Stimulated activated CD4-positive, alpha-beta T cell treated with anti-CD3 and anti-CD28 coated beads, Interleukin-2, amount 100 ng/mL, for 48 hours (primary cell): ENCODE measurements at regions not wholly inside any gene's neighbourhood (a gene's known extent, or its start where the extent isn't known, plus 50 kb on each side); places are given as distances from the start of the nearest gene placed in this dataset.
"Not testable (repeated sequence)": the region's sequence is repeated elsewhere in the genome, so short reads cannot be mapped to it uniquely, and the experiment has no call there.

Experiments used
- DNase-seq, 2 donors: peaks; one replicate each; pipeline ENCODE4 v3.0.0-alpha.2; 2020

DNA sequence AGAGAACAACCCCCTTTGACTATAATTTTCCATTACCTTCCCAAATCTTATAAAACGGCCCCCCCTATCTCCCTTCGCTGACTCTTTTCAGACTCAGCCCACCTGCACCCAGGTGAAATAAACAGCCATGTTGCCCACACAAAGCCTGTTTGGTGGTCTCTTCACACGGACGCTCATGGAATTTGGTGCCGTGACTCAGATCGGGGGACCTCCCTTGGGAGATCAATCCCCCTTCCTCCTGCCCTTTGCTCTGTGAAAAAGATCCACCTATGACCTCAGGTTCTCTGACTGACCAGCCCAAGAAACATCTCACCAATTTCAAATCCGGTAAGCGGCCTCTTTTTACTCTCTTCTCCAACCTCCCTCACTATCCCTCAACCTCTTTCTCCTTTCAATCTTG is 146.8 kb upstream of the TRIB2 start:
- DNase-seq, result not testable (repeated sequence)

DNA sequence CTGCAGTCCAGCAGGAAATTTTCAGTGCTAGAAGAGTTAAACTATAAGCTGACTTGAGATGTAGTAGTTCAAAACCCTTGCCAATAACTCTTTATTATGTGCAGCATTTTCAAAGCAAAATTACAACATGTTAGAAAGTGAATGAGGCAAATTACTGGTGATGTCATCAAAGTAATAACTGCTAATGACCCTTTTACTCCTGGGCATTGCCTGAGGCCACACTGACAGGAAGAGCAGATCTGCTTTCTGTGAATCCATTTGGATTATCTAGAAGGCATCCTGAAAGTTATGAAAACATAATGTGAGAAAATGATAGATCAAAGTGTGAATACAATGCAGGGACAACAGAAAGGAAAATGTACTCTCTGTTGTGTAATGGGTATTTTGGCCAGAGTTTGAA is 139.6 kb upstream of the TRIB2 start:
- no peak for DNase-seq

DNA sequence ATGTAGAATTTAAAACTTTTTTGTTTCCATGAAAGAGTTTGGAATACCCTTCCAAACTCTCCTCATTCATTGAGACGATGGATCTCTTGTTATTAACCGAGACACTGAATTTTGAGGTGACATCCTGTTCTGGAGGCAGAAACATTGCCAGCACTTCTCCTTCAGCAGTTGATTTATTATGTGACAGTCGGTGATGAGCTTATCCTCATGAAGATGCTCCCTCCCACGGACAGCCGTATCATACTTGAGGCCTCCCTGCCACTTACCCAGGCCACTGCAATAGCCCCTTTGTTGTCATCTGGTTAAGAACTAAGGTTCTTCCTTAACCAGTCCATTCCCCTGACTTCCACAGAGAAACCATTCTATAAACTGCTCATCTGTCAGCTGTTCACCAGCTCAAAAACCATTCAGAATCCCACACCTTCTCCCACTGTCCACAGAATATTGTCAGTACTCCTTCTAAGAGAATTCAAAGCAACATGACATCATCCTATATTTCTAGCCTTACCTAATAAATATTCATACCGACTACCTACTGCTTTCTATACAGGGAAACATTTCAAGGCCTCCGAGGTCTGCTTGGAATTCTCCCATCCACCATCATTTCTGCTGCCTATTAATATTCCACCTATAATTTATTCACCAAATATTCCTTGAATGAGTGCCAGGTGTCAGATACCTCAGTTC is 139.0 kb upstream of the TRIB2 start:
- DNase-seq, result no peak

DNA sequence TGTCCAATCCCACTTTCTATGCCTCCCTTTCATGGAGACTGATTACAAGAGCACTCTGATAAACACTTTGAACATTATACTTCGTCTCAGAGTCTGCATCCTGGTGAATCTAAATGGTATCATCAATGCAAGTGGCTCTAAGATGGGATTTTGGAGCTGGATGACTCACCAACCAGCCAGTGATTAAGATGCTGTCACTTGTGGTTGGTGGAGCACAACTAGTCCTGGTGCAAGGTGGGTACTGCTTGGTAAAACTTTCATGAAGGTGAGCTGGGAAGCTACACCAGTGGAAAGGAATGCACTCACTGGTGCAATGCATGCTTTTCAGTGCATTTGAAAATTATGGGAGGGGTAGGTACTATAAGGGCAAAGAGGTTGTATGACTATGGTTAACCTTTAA is 137.7 kb upstream of the TRIB2 start:
- DNase-seq, result no peak

DNA sequence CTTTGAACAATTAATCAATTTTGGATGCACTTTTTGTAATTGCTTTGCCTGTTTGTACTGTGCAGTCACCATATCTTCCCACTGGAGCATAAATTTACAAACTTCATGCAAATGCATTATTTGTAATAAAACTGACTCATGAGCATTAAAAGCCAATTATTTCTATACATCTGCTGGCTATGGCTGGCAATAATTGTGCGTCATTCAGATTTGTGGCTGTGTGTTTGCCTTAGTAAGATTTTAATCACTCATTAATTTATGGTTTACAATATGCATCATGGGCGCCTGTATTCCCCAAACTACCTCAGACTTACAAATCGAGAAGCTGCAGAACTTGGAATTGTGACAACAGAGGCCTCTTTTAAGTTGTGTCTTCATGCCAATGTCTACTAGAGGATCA is 132.4 kb upstream of the TRIB2 start:
- DNase-seq, result no peak

DNA sequence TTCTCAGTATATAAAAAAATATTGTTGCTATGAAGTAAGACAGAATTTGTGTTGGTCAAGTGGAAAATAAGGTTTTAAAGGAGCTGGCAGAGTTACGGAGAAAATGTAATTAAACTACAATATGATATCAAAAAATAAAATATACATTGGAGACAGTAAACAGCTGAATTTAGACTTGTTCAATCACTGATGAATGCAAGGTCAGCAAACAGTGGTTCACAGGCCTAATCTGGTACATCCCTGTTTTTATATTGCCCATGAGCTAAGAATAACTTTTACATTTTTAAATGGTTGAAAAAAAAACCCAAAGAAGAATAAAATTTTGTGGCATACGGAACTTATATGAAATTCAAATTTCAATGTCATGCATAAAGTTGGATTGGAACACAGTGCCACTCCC is 131.0 kb upstream of the TRIB2 start:
- no peak for DNase-seq

DNA sequence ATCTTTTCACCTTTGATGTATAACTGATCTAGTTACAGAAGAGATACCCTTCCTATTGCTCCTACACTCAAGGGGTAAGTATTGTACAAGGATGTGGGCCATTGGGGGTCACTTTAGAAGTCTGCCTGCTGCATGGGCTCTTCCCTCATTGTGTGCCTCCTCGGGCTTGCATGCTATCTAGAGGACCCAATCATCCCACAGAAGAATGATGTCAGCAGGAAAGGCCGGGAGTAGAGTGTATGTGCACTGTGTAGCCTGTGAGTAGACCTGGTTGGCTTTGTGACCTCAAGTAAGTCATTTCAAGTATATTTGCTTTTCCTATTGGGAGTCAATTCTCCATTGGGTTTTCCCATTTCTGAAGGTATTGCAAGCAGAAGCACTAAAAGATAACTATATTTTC is 129.5 kb upstream of the TRIB2 start:
- no peak for DNase-seq

DNA sequence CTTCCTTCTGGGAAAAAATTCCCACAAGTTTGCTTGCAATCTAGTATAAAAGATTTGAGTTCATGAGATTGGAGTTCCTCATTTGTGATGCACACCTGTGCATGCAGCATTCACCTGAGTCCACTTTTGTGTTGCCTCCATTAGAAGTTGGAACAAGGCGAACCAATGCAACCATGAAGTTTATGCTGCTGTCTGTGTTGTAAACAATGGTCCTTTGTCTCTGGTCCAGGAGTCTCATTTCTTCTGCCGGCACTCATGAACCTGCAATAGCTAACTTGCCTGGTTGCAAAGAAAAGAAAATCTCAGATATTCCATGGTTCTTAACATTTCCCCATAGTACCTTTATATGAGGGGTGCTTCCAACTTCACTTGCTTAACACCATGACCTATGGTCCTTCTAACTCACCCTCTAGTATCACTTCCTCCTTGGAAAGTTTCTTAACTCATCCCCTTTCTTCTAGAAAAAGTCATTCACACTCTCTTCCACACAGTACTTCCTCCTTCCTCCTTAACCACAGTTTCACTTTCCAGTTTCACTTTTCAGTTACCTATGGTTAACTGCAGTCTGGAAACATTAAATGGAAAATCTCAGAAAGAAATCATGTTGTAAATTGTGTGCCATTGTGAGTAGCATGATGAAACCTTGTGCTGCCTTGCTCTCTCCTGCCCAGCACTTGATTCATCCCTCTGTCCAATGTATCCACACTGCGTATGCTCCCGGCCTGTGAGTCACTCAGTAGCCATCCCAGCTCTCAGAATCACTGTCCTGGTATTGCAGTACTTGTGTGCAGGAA is 128.8 kb upstream of the TRIB2 start:
- DNase-seq, result no peak

DNA sequence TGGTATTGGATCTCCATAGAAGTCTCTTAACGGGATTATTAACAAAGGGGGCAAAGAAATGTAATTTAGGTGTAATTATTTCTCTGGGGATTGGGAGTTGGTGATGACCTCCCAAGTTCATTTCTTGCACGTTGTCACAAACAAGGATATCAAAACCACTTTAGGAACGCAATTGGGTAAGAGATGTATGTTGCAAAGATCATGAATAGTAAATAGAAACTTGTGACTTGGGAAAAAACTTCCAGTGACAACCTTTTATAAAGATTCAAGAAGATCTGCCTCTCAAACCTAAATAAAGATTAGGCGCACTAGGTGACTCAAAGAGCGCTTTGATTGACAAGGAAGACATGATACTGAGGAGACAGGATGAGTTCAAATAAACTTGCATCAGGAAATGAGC is 127.8 kb upstream of the TRIB2 start:
- no peak for DNase-seq

DNA sequence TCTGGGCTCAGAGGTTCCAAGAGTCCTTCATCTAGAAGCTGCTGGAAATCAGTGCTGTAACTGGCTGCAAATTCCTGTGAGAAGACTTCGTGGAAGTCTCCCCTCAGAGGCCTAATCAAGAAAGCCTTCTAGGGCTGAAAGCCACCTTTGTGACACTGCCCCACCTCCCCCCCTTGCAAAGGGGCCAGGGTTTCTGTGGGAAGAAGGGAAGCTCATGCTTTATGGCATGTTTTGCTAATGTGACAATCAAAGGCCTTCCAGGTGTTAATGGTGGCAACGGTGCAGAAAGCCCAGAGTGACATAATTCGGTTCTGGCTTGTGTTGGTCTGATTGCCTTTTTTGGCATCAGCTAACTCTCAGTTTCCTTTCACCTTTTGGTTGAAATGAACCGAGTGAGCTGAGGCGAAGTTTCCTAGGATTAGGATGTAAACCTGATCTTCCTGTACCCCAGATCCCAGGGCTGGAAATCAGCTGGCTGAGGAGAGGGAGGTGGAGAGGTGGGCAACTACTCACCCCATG is 126.9 kb upstream of the TRIB2 start:
- no peak for DNase-seq

DNA sequence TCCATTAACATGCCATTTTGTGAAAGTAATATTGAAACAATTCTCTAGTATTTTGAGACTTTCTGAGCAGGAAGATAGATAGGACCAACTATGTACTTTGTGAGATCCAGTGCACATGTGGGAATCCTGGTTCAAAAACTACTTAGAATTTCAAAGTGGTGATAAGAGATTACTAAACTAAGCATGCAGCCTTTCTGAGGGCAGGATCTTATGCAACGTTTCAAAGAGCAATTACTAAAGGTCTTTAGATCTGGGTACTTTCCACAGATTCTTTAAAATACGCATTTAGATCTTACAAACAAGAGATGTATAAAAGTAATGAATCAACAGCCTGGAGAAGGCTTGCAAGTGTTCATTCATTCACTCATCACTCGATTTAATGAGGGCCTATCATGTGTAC is 124.4 kb upstream of the TRIB2 start:
- no peak for DNase-seq

DNA sequence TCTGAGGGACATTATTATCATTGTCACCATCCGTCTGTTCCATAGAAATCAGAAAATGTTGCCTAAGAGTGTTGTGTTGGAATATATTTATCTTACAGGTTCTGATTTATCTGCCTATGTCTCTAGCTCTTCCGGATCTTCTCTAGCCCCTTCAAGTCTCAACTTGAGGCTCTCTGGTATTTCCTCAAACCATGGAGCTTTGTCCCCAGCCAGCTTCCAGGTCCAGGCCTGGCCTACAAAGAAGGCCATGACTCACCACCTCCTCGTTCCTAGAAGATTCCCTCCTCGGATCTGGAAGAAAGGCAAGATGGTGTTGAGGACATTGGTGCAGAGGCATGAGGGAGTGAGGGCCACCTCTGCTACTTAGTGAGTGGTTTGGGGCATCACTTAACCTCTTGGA is 122.1 kb upstream of the TRIB2 start:
- DNase-seq, result no peak

DNA sequence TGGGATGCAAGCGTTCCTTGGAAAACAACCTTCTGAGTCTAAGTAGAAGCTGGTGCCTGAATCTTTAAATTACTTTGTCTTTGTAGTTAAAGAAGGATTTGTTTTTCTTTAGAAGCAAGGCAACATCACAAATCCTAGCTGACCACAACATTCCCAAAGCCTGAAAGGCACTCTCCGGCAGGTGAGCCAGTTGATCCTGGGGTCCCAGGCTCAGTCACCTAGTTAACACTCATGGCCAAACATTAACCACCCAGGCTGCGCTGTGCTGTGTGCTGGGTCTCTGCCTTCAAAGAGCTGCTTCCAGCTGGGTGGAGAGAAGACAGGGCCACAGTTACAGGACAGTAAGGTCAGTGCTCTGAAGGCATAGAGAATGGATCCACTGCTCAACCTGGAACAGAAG is 120.0 kb upstream of the TRIB2 start:
- no peak for DNase-seq

DNA sequence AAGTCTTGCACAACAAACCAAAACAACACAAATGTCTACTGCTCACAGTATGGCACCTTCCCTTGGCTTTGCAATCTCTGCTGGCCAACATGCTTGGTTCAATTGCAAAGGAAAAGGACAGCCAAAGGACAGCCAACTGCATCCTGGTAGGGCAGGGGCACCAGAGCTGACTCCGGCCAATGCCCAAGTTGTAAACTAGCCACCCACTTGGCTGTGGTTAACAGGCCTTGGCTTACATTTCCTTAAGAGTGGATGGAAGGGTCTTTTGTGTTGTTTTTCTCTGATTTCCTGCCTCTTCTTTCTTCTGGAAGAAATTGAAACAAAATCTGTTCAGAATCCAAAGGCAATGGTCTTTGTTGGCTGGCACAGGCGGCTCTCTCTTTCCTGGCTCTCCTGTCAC is 119.1 kb upstream of the TRIB2 start:
- no peak for DNase-seq

DNA sequence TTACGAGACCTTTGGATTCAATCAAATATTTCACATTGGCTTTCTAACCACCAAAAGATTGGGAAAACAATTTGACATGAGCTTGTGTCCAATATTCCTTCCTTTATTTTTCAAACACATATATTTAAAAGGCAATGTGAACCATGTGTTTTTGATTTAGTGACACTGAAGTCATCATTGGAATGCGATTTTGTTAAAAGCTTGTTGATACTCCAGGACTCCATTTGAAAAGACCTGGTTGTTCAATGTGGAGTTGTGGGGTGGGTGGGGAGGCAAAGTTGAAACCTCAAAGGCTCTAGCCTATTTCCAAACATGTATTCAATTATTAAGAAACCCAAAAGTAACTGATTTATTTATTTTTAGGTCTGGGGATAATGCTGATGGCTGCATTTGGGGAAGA is 114.1 kb upstream of the TRIB2 start:
- DNase-seq, result no peak

DNA sequence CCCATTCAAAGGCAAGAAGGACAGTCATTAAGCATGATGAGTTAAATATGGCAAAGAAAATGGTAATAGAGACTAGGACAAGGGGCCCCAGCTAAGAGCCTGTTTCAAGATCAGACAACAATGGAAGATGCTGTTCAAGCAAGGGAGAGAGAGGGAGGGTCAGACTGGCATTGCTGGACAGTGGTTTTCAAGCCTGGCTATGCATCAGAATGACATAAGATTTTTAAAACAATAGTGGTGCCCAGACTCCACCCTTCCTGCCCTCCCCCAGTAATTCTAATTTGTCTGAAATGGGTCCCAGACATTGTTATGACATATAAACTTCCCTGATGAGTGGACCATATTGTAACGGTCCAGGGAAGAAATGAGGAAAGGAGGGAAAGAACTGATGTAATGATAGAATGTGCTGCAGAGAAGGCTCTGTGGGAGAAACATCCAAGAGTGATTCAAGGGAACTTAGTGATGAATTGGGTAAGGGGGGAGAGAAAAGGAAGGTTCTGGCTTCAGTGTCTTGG is 112.9 kb upstream of the TRIB2 start:
- DNase-seq, result no peak

DNA sequence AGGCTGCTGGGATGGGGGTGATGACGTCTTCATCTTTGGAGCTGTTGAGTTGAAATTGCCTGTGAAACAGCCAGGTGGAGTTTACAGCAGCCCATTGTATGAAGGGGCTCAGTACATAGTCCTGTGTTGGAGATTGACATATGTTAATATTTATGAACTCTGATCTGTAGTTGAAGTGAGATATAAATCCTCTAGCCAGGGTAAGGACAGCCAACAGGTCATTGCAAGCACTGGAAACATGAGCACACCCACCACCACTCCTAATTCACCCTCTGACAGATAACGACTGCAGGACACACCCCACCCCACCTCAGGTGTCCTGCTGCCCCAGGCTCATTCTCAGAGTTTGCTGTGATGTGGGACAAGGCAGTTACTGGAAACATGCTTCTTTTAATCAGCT is 112.4 kb upstream of the TRIB2 start:
- no peak for DNase-seq

DNA sequence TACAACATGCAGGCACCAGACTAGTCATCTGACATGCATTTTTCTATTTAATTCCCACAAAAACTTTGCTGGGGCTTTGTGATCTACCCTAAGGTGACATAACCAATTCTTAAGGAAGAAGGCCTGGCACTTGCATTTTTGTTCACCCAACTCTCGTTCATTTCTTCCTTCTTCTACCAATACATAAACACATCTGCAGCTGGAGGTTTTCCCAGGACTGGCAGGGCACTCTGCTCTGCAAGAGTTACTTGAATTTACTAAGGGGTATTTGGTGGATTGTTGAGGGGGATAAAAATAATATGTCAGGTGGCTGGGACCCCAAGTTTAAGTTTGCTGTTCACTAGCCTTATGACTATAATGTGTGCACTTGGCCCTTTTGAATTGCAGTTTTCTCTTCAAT is 111.4 kb upstream of the TRIB2 start:
- DNase-seq, result no peak

DNA sequence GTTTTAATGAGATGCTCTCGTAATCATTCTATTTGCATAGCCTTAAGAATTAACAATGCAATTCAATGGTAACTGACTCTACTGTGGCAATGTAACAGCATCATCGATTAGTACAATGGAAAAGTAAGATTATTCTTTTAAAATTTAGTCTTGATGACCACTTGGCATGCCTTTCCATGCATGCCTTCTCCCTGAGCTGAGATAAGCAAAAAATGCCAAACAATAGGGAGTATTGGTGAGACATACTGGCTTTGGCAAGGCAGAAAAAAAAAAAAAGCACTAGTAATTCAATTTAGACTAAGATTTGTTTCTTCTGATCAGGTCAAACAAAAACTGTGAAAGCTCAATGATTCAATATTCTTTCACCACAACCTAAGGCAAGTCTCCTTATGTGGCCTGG is 110.8 kb upstream of the TRIB2 start:
- DNase-seq, result no peak

DNA sequence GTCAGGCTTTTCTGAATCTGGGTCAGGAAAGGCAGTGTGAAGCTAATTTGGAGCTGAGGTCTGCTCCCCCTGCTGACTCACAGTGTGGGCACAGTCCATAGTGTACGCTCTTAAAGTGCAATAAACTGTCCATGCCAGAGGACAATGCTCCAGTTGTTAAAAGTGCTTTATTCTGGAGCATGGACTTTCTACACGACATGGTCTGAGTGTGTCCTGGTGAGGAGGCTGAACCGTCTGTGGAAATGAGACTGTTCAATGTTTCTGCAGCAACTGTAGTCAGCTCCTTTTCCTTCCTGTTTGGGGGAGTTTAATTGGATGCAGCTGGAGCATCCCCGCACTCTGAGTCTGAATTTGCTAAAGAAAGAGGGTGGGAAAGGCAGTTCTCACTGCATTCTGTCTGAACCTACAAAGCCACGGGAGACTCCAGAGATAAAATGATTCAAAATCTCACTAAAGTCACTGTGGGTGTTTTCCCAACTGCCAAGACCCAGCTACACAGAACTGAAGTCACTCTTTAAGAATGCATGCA is 110.2 kb upstream of the TRIB2 start:
- no peak for DNase-seq

DNA sequence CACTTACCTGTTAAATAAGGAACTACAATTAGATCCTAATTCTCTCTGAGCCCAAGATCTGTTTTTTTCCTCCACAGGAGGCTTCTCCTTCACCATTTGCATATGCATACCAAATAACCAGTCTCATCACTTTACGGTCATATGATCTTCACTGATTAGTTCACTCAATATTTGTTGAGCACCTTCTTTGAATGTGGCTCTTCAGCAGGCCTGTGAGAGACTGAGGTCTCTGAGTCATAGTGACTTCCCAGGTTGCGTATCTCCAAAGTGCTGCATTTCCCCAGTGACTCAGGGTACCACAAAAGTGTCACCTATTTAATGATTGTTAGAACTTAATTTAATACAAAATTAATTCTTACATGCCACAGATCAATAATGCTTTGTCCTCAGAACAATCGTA is 108.8 kb upstream of the TRIB2 start:
- DNase-seq, result no peak

DNA sequence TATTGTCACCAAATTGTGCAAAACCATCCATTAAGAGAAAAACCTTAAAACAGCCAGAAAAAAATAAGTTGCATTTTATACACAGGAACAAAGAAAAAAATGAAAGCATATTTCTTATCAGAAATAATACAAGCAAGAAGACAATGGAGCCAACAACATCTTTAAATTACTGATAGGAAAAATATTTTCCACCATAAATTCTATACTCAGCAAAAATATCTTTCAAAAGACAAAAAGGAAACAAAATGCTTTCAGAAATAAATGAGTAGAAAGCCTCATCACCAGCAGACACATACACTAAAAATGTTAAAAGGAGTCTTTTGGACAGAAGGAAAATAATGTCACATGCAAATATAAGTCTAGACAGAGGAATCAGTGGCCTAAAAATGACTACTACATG is 106.4 kb upstream of the TRIB2 start:
- no peak for DNase-seq

DNA sequence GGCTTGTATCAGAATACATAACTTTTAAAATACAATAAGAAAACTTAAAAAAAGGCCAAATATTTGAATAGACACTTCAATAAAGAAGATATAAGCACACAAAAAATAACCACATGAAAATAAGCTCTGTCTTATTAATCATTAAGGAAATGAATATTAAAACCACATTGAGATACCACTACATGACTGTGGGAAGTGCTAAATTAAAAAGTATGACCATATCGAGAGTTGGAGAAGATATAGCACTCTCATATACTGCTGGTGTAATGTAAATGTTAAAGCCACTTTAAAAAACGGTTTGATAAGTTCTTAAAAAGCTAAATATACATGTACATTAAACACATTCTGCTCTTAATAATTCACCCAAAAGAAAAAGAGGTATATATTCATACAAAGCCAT is 104.6 kb upstream of the TRIB2 start:
- DNase-seq, result no peak

DNA sequence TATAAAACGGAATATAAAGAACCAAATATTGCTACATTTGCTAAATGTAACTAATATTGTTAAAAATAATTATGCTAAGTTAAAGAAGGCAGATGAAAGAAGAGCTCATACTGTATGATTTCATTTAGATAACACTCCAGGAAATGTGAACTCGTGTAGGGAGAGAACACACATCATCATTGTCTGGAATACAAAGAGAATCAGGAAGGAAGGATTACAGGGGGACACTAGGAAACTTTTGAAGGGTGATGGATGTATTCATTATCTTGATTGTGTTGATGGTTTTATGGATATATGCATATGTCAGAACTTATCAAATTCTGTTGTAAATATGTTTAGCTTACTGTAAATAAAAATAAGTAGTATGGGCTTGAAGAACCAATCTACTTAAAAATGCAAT is 104.1 kb upstream of the TRIB2 start:
- DNase-seq, result no peak
